ENCODE measurements at regions not wholly inside any gene's neighbourhood (a gene's known extent, or its start where the extent isn't known, plus 50 kb on each side); places are given as distances from the start of the nearest gene placed in this dataset.

GRCh38 chr6:9002833-9003232, 567.5 kb upstream of the SLC35B3 start:
- TF ChIP-seq POLR2A (IDR thresholded peaks at IDR 0.05; ENCODE audit: low read length) (no peak), GATA1 (IDR thresholded peaks at IDR 0.05; ENCODE audit: low read depth, low read length) (no peak)
